ENCODE measurements at regions not wholly inside any gene's neighbourhood (a gene's known extent, or its start where the extent isn't known, plus 50 kb on each side); places are given as distances from the start of the nearest gene placed in this dataset.

- Histone ChIP-seq H3K9ac (ENCODE audit: low read depth, low read length) (no peak overlapping the region), H3K4me1 (ENCODE audit: insufficient read depth, low read length) (no peaks in the 10 kb centered on the region; the same call in 1 of the 2 replicates), H3K36me3 (ENCODE audit: insufficient read depth, low read length) (no peaks in the 10 kb centered on the region), H3K9me3 (ENCODE audit: control insufficient read depth, insufficient read depth, low read length) (no peaks in the 10 kb centered on the region)
Observed at GRCh38 chr13:90428522-90429210, 918.8 kb upstream of the MIR17HG start.

DNA sequence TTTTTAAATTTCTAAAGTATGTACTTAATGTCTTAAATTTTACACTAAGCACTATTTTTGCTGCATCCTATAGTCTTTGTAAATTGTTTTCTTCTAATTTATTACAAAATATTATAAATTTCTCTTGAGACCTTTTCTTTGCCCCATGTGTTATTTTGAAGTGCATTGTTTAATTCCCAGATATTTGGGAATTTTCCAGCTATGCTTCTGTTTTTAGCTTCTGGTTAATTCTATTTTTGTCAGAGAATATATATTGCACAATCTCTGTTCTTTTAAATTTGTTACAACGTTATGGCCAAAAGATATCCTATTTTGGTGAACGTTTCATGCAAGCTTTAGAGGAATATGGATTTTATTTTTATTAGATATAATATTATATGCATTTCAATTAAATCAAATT, 917.4 kb upstream of the MIR17HG start:
- no peaks in the 10 kb centered on the region; the same call in 1 of the 2 replicates for H3K4me1 ChIP-seq (ENCODE audit: insufficient read depth, low read length)
- H3K36me3 ChIP-seq (ENCODE audit: insufficient read depth, low read length), result no peaks in the 10 kb centered on the region
- no peaks in the 10 kb centered on the region for H3K9me3 ChIP-seq (ENCODE audit: control insufficient read depth, insufficient read depth, low read length)
- H3K9ac ChIP-seq (ENCODE audit: low read depth, low read length), result no peak overlapping the region

- no peaks in the 10 kb centered on the region for H3K4me1 ChIP-seq (ENCODE audit: insufficient read depth, low read length)
- H3K9ac ChIP-seq (ENCODE audit: low read depth, low read length), result no peak overlapping the region
- H3K9me3 ChIP-seq (ENCODE audit: control insufficient read depth, insufficient read depth, low read length), result no peaks in the 10 kb centered on the region
- no peaks in the 10 kb centered on the region for H3K36me3 ChIP-seq (ENCODE audit: insufficient read depth, low read length)
Observed at GRCh38 chr13:90436697-90437096, 910.8 kb upstream of the MIR17HG start.

DNA sequence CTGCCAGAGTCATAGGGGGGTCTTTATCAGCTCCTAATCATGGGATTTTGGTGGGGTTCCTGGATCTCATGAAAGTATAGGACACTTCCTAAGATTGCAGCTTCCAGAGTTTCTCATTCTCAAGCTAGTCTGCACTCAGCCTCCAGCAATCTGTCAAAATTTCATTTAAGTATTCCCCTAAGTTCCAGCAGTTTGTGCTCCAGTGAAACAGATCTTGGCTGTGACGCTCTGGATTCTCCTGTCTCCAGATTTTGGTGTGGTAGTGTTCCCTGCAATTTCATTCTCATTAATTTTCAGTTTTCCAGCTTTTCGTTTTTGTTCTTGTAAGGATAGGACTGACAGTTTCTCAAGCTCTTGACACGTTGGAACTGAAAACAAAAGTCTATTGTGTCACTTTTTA, 908.9 kb upstream of the MIR17HG start:
- H3K36me3 ChIP-seq (ENCODE audit: insufficient read depth, low read length), result no peaks in the 10 kb centered on the region
- no peaks in the 10 kb centered on the region for H3K4me1 ChIP-seq (ENCODE audit: insufficient read depth, low read length)
- H3K9me3 ChIP-seq (ENCODE audit: control insufficient read depth, insufficient read depth, low read length), result no peaks in the 10 kb centered on the region
- H3K9ac ChIP-seq (ENCODE audit: low read depth, low read length), result no peak overlapping the region

DNA sequence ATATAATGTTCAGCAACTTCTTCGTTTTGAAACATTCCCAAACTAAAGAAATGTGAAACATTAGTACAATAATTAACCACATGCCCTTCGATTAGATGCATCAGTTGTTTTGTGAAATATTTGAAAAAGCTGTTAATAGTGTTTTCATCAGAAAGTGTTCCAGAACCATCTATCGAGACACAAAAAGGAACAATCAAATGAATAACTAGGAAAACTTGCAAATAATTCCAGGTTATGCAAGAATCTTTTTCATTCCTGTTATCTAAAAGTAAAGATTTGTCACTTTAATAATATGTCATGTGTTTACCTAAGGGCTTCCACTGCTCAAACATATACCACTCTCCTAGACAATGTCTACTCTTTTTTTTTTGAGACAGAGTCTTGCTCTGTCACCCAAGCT, 904.2 kb upstream of the MIR17HG start:
- H3K9ac ChIP-seq (ENCODE audit: low read depth, low read length), result no peak overlapping the region
- peaks cover 13% of the 10 kb centered on the region; the same call in 1 of the 2 replicates for H3K4me1 ChIP-seq (ENCODE audit: insufficient read depth, low read length)
- no peaks in the 10 kb centered on the region for H3K36me3 ChIP-seq (ENCODE audit: insufficient read depth, low read length)
- H3K9me3 ChIP-seq (ENCODE audit: control insufficient read depth, insufficient read depth, low read length), result no peaks in the 10 kb centered on the region

DNA sequence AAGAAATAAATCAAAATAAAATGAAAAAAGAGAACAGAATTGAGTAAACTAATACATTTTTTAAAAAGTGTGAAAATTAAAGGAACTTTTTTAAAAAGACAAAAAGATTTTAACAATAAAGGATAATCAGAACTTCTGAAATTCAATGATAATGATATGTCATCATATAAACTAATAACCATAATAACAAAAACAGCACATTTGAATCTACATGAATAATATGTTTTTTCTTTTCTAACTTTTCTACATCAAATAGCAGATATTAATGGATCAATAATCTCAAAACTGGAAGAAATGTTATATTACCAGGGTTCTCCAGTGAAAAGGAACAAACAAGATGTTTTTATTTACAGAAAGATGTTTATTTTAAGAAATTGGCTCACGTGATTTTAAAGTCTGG, 903.3 kb upstream of the MIR17HG start:
- H3K4me1 ChIP-seq (ENCODE audit: insufficient read depth, low read length), result peaks cover 13% of the 10 kb centered on the region; the same call in 1 of the 2 replicates
- H3K36me3 ChIP-seq (ENCODE audit: insufficient read depth, low read length), result no peaks in the 10 kb centered on the region
- no peak overlapping the region for H3K9ac ChIP-seq (ENCODE audit: low read depth, low read length)
- no peaks in the 10 kb centered on the region for H3K9me3 ChIP-seq (ENCODE audit: control insufficient read depth, insufficient read depth, low read length)

- Histone ChIP-seq H3K36me3 (ENCODE audit: insufficient read depth, low read length) (no peaks in the 10 kb centered on the region), H3K4me1 (ENCODE audit: insufficient read depth, low read length) (peaks cover 13% of the 10 kb centered on the region; the same call in 1 of the 2 replicates), H3K9ac (ENCODE audit: low read depth, low read length) (no peak overlapping the region), H3K9me3 (ENCODE audit: control insufficient read depth, insufficient read depth, low read length) (no peaks in the 10 kb centered on the region)
Observed at GRCh38 chr13:90445179-90445578, 902.3 kb upstream of the MIR17HG start.

DNA sequence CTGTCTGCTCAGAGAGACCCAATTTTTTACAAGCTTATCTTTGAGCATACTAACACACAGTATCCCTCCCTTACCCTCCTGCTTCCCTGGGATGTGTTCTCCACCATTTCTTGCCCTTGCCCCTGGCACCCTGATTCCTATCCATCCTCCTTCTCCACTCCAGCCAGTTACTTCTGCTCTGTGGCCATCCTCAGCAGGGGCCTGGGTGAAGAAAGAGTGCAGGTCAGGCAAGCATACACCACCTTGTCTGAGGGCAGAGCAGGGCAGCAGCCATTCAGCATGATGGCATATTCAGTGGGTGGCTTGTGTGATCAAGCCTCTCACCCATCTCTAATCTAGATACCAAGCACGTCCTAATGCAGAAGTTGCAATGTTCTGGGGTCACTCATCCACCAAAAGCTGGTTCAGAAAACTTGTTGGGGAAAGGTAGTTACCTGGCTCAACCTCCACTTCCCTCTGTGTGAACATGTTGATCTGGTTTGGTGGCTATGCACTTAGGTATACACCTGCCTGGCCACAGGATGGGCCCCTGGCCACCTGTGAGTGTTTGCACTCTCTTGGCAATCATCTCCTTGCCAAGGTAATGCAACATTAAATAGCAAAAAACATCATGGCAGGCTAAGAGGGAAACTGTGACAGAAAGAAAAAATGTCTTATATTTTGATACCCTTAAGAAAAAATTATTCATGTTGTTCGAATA, 900.3 kb upstream of the MIR17HG start:
- H3K9ac ChIP-seq (ENCODE audit: low read depth, low read length), result no peak overlapping the region
- H3K9me3 ChIP-seq (ENCODE audit: control insufficient read depth, insufficient read depth, low read length), result no peaks in the 10 kb centered on the region
- peaks cover 13% of the 10 kb centered on the region; the same call in 1 of the 2 replicates for H3K4me1 ChIP-seq (ENCODE audit: insufficient read depth, low read length)
- H3K36me3 ChIP-seq (ENCODE audit: insufficient read depth, low read length), result no peaks in the 10 kb centered on the region

- Histone ChIP-seq H3K4me1 (ENCODE audit: insufficient read depth, low read length) (peaks cover 13% of the 10 kb centered on the region; the same call in 1 of the 2 replicates), H3K9me3 (ENCODE audit: control insufficient read depth, insufficient read depth, low read length) (no peaks in the 10 kb centered on the region), H3K36me3 (ENCODE audit: insufficient read depth, low read length) (no peaks in the 10 kb centered on the region), H3K9ac (ENCODE audit: low read depth, low read length) (no peak overlapping the region)
Observed at GRCh38 chr13:90447734-90448101, 899.8 kb upstream of the MIR17HG start.

DNA sequence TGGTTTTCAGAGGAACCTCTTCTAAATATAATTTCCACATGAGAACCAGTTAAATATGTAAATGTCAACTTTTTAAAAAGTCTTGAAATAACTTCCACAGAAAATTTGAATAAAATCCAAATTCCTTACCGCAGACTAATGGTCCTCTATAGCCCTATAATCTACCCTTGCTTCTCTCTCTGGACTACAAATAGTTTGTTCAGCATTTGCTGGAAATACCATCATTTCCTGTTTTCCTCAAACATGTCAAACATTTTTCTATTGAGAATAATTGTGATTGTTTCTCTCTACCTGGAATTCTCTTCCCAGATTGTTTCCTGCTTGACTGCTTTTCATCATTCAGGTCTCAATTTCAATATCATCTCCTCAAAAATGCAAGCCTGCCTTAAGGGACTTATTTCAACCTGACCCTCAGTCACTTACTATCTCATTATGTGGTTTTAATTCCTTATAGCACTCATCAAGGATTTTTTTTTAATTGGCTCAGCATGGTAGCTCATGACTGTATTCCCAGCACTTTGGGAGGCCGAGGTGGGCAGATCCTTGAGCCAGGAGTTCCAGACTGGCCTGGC, 898.9 kb upstream of the MIR17HG start:
- Histone ChIP-seq H3K36me3 (ENCODE audit: insufficient read depth, low read length) (no peaks in the 10 kb centered on the region), H3K4me1 (ENCODE audit: insufficient read depth, low read length) (peaks cover 13% of the 10 kb centered on the region; the same call in 1 of the 2 replicates), H3K9ac (ENCODE audit: low read depth, low read length) (no peak overlapping the region), H3K9me3 (ENCODE audit: control insufficient read depth, insufficient read depth, low read length) (no peaks in the 10 kb centered on the region)

DNA sequence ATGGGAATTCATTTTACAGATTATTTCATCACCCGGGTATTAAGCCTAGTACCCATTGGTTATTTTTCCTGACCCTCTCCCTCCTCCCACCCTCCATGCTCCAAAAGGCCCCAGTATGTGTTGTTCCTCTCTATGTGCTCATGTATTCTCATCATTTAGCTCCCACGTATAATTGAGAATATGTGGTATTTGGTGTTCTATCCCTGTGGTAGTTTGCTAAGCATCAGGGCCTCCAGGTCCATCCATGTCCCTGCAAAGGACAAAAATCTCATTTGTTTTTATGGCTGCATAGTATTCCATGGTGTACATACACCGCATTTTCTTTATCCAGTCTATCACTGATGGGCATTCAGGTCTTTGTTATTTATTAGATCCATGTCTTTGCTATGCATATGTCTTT, 894.1 kb upstream of the MIR17HG start:
- no peaks in the 10 kb centered on the region for H3K9me3 ChIP-seq (ENCODE audit: control insufficient read depth, insufficient read depth, low read length)
- H3K36me3 ChIP-seq (ENCODE audit: insufficient read depth, low read length), result no peaks in the 10 kb centered on the region
- no peaks in the 10 kb centered on the region for H3K4me1 ChIP-seq (ENCODE audit: insufficient read depth, low read length)
- H3K9ac ChIP-seq (ENCODE audit: low read depth, low read length), result no peak overlapping the region

DNA sequence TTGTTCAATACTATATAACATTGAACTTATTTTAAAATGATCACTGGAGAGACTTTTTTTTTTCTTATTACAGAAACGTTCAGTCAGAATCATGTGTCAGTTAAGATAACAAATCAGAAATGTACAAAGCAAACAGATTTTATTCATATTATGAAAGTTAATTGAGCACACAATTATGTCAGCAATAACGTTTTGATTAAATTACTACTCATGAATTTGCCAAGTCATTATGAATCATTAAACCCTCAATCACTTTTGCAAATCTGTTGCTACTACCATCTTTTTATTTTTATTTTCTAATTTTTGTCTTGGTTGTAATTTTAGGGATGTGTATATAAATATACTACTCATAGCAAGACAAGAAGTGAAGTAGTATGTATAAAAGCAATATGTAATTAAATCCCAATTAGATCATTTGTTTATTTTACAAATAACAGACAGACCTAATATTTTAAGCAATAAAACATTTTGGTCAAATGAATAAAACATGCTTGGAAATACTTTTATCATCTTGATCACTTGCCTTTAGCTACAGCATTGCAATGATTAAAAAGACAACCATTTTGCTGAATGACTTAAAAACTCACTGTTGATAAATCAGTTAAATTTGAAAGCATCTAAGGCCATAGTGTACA, 893.4 kb upstream of the MIR17HG start:
- H3K4me1 ChIP-seq (ENCODE audit: insufficient read depth, low read length), result no peaks in the 10 kb centered on the region
- no peaks in the 10 kb centered on the region for H3K36me3 ChIP-seq (ENCODE audit: insufficient read depth, low read length)
- no peak overlapping the region for H3K9ac ChIP-seq (ENCODE audit: low read depth, low read length)
- no peaks in the 10 kb centered on the region for H3K9me3 ChIP-seq (ENCODE audit: control insufficient read depth, insufficient read depth, low read length)

DNA sequence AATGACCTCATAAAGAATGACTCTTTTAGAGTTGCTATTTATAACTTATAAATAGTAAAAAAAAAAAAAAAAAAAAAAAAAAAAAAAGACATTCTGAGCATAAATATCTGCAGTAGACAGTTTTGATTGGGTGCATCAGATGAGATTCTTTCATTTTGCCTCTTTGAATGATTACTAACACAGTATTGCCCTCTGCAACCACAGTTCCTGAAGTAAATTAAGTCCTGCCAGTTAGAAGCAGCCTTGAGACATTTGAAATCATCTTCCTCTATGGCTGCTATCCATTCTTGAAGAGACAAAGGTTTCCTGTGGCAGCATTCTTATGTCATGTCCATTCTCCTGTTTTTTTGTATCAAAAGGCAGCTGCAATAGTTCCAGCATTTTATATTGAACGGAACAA, 892.4 kb upstream of the MIR17HG start:
- Histone ChIP-seq H3K9me3 (ENCODE audit: control insufficient read depth, insufficient read depth, low read length) (no peaks in the 10 kb centered on the region), H3K36me3 (ENCODE audit: insufficient read depth, low read length) (no peaks in the 10 kb centered on the region), H3K9ac (ENCODE audit: low read depth, low read length) (no peak overlapping the region), H3K4me1 (ENCODE audit: insufficient read depth, low read length) (no peaks in the 10 kb centered on the region)

DNA sequence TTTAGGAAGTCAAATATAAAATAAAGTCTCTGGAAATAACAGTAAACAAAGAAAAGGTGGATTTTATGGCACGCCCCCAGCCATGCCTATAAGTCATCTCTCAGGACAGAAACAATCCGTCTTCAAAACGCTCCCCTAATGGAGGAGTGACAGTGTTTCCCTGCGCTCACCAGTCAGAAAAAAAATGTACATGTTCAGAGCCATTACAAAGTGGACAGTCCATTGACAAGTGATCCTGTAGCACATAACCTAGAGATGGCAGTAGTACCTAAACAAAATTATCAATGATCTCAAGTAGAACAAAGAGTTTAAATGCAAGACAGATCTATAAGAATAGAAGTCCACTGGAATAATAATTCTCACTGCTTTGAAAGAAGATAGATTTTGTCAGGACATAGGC, 891.7 kb upstream of the MIR17HG start:
- no peaks in the 10 kb centered on the region for H3K36me3 ChIP-seq (ENCODE audit: insufficient read depth, low read length)
- no peaks in the 10 kb centered on the region for H3K9me3 ChIP-seq (ENCODE audit: control insufficient read depth, insufficient read depth, low read length)
- H3K4me1 ChIP-seq (ENCODE audit: insufficient read depth, low read length), result no peaks in the 10 kb centered on the region
- no peak overlapping the region for H3K9ac ChIP-seq (ENCODE audit: low read depth, low read length)

Data from ES-I3 (cell line).